Kidney epithelial cell (primary cell): ENCODE measurements at regions not wholly inside any gene's neighbourhood (a gene's known extent, or its start where the extent isn't known, plus 50 kb on each side); places are given as distances from the start of the nearest gene placed in this dataset.

ENCODE experiments used
- DNase-seq: peaks from one replicate; pipeline ENCODE4 v3.0.0-alpha.2; 2010; ENCODE audit warnings: low read depth
- H3K27me3 ChIP-seq: 2 replicates; pipeline ENCODE4 v1.6.0; 2011; ENCODE audit warnings: low read length; ENCODE audit not compliant: control insufficient read depth, insufficient read depth
- H3K36me3 ChIP-seq: 2 replicates; pipeline ENCODE4 v1.5.1; 2011; ENCODE audit warnings: low read length; ENCODE audit not compliant: control insufficient read depth, insufficient read depth
- H3K4me3 ChIP-seq: 2 replicates; pipeline ENCODE4 v1.5.1; 2011; ENCODE audit warnings: low read depth, mild to moderate bottlenecking, control low read depth, low read length
- CTCF ChIP-seq: IDR thresholded peaks from 2 replicates; pipeline ENCODE4 v1.5.1; 2011; ENCODE audit warnings: mild to moderate bottlenecking, moderate library complexity, low read length, control low read depth, inconsistent platforms; ENCODE audit not compliant: insufficient read depth, poor library complexity, severe bottlenecking

GRCh38 chr11:104238916-104239315 is 75.0 kb upstream of the PDGFD start:
- Histone ChIP-seq H3K27me3 (no peaks in the 10 kb centered on the region), H3K4me3 (no peak overlapping the region), H3K36me3 (no peaks in the 10 kb centered on the region)
- DNase-seq = no peak
- TF ChIP-seq CTCF = no peak

- Histone ChIP-seq H3K36me3 (no peaks in the 10 kb centered on the region), H3K4me3 (no peak overlapping the region), H3K27me3 (no peaks in the 10 kb centered on the region)
- DNase-seq = no peak
- TF ChIP-seq CTCF = no peak
Measured at GRCh38 chr11:104225047-104225446, 61.1 kb upstream of the PDGFD start.

GRCh38 chr11:104222464-104222863 is 58.5 kb upstream of the PDGFD start:
- no peak for DNase-seq
- Histone ChIP-seq H3K36me3 (no peaks in the 10 kb centered on the region), H3K4me3 (no peak overlapping the region), H3K27me3 (no peaks in the 10 kb centered on the region)
- no peak for TF ChIP-seq CTCF

- TF ChIP-seq CTCF = no peak
- H3K36me3 ChIP-seq = no peaks in the 10 kb centered on the region
- H3K27me3 ChIP-seq = no peaks in the 10 kb centered on the region
- DNase-seq = no peak
- no peak overlapping the region for H3K4me3 ChIP-seq
Measured at GRCh38 chr11:104221455-104221854, 57.5 kb upstream of the PDGFD start.

- DNase-seq = no peak
- H3K36me3 ChIP-seq = no peaks in the 10 kb centered on the region
- TF ChIP-seq CTCF = no peak
- H3K27me3 ChIP-seq = no peaks in the 10 kb centered on the region
- no peak overlapping the region for H3K4me3 ChIP-seq
Measured at GRCh38 chr11:104219096-104219495, 55.1 kb upstream of the PDGFD start.

GRCh38 chr11:104214517-104214916 is 50.6 kb upstream of the PDGFD start:
- H3K4me3 ChIP-seq = no peak overlapping the region
- no peaks in the 10 kb centered on the region for H3K27me3 ChIP-seq
- no peak for DNase-seq
- H3K36me3 ChIP-seq = no peaks in the 10 kb centered on the region
- no peak for TF ChIP-seq CTCF
